GM23338 (cell line): ENCODE measurements at regions not wholly inside any gene's neighbourhood (a gene's known extent, or its start where the extent isn't known, plus 50 kb on each side); places are given as distances from the start of the nearest gene placed in this dataset.

Source experiments
- ATAC-seq: fragments of 200-7000 bp; cut with Tn5 transposase; 3 replicates; pipeline ENCODE4 v1.9.1; 2020
- DNase-seq: peaks from one replicate; pipeline ENCODE4 v3.0.0-alpha.2; 2015; ENCODE audit warnings: low spot score
- H2AFZ ChIP-seq: fragments of 200-600 bp; sonication (generic); 2 replicates; pipeline ENCODE4 v1.8.0; 2016; ENCODE audit warnings: antibody characterized with exemption, mild to moderate bottlenecking, moderate library complexity
- H3F3A ChIP-seq: fragments of 200-600 bp; sonication (generic); replicated peaks from 2 replicates; pipeline ENCODE4 v1.8.0; 2017; ENCODE audit warnings: antibody characterized with exemption, mixed run types, low read depth
- H3K27ac ChIP-seq: fragments of 200-600 bp; sonication (generic); 2 replicates; pipeline ENCODE4 v1.6.1; 2016; ENCODE audit warnings: low read depth
- H3K27me3 ChIP-seq: fragments of 200-600 bp; sonication (generic); 2 replicates; pipeline ENCODE4 v1.8.0; 2016; ENCODE audit warnings: mild to moderate bottlenecking, mixed run types, moderate library complexity; ENCODE audit not compliant: insufficient read depth
- H3K36me3 ChIP-seq: fragments of 200-600 bp; sonication (generic); 2 replicates; pipeline ENCODE4 v1.8.0; 2016; ENCODE audit warnings: mild to moderate bottlenecking; ENCODE audit not compliant: insufficient read depth
- H3K4me1 ChIP-seq: fragments of 200-600 bp; sonication (generic); 2 replicates; pipeline ENCODE4 v1.8.0; 2016; ENCODE audit warnings: mild to moderate bottlenecking, moderate library complexity; ENCODE audit not compliant: insufficient read depth
- H3K4me2 ChIP-seq: fragments of 200-600 bp; sonication (generic); 2 replicates; pipeline ENCODE4 v1.7.1; 2017; ENCODE audit warnings: mixed run types
- H3K4me3 ChIP-seq: fragments of 200-600 bp; sonication (generic); 2 replicates; pipeline ENCODE4 v1.6.1; 2016; ENCODE audit warnings: mixed run types
- H3K79me2 ChIP-seq: fragments of 200-600 bp; sonication (generic); replicated peaks from 2 replicates; pipeline ENCODE4 v1.8.0; 2017; ENCODE audit warnings: mild to moderate bottlenecking; ENCODE audit not compliant: insufficient read depth
- H3K9me2 ChIP-seq: fragments of 200-600 bp; sonication (generic); 2 replicates; pipeline ENCODE4 v1.8.0; 2017; ENCODE audit not compliant: insufficient read depth
- H4K20me1 ChIP-seq: fragments of 200-600 bp; sonication (generic); replicated peaks from 2 replicates; pipeline ENCODE4 v1.8.0; 2017; ENCODE audit warnings: mild to moderate bottlenecking; ENCODE audit not compliant: insufficient read depth
- H3K27ac Mint-ChIP-seq: 2 replicates; pipeline ENCODE4 v1.8.0; 2020; ENCODE audit warnings: inconsistent platforms, mild to moderate bottlenecking, moderate library complexity, mixed read lengths
- H3K27me3 Mint-ChIP-seq: 3 replicates; pipeline ENCODE4 v1.8.0; 2022; ENCODE audit warnings: low read depth, mild to moderate bottlenecking, moderate library complexity, mixed read lengths, inconsistent platforms; ENCODE audit not compliant: insufficient read depth, poor library complexity
- H3K36me3 Mint-ChIP-seq: 3 replicates; pipeline ENCODE4 v1.8.0; 2021; ENCODE audit warnings: low read depth, mild to moderate bottlenecking, inconsistent platforms, moderate library complexity, mixed read lengths
- H3K4me1 Mint-ChIP-seq: 3 replicates; pipeline ENCODE4 v1.8.0; 2020; ENCODE audit warnings: mild to moderate bottlenecking, inconsistent platforms, mixed read lengths
- H3K4me3 Mint-ChIP-seq: 3 replicates; pipeline ENCODE4 v1.8.0; 2021; ENCODE audit warnings: moderate library complexity, mild to moderate bottlenecking, inconsistent platforms, mixed read lengths
- H3K9me3 Mint-ChIP-seq: 3 replicates; pipeline ENCODE4 v1.8.0; 2020; ENCODE audit warnings: moderate library complexity, mild to moderate bottlenecking, inconsistent platforms, mixed read lengths
- CREB1 ChIP-seq: fragments of 250-450 bp; sonication (Bioruptor Pico); IDR thresholded peaks from 2 replicates; pipeline ENCODE4 v1.5.0; 2020; ENCODE audit warnings: low read depth, mild to moderate bottlenecking, moderate library complexity
- ETS1 ChIP-seq: IDR thresholded peaks from 2 replicates; pipeline ENCODE4 v1.6.1; 2016; ENCODE audit warnings: antibody characterized with exemption
- EZH2 ChIP-seq: fragments of 200-600 bp; sonication (generic); IDR thresholded peaks from one replicate; pipeline ENCODE4 v1.8.0; 2017; ENCODE audit warnings: antibody characterized with exemption, mild to moderate bottlenecking, low read depth; ENCODE audit not compliant: unreplicated experiment
- EZH2phosphoT487 ChIP-seq: fragments of 200-600 bp; sonication (generic); IDR thresholded peaks from one replicate; pipeline ENCODE4 v1.8.1; 2018; ENCODE audit warnings: antibody characterized with exemption; ENCODE audit not compliant: unreplicated experiment
- NANOG ChIP-seq: IDR thresholded peaks from 2 replicates; pipeline ENCODE4 v1.6.1; 2016; ENCODE audit warnings: antibody characterized with exemption, borderline replicate concordance
- REST ChIP-seq: IDR thresholded peaks from one replicate; pipeline ENCODE4 v1.6.1; 2018; ENCODE audit warnings: antibody characterized with exemption; ENCODE audit not compliant: unreplicated experiment
- ZNF114 ChIP-seq: fragments of 250-450 bp; sonication (Bioruptor Pico); IDR thresholded peaks from 2 replicates; pipeline ENCODE4 v1.5.0; 2020; ENCODE audit warnings: mild to moderate bottlenecking, moderate library complexity
- ZNF331 ChIP-seq: fragments of 250-450 bp; sonication (Bioruptor Pico); IDR thresholded peaks from 2 replicates; pipeline ENCODE4 v1.5.0; 2020; ENCODE audit warnings: low read depth, mild to moderate bottlenecking, moderate library complexity
- ZNF462 ChIP-seq: fragments of 250-450 bp; sonication (Bioruptor Pico); IDR thresholded peaks from 2 replicates; pipeline ENCODE4 v1.5.0; 2020; ENCODE audit warnings: mild to moderate bottlenecking, moderate library complexity

- TF ChIP-seq REST (no peak), CREB1 (CRISPR knock-in tag) (no peak), EZH2phosphoT487 (no peak), ETS1 (no peak), NANOG (no peak), ZNF331 (CRISPR knock-in tag) (no peak), ZNF114 (CRISPR knock-in tag) (no peak), EZH2 (no peak), ZNF462 (CRISPR knock-in tag) (no peak)
- H3K27ac Mint-ChIP-seq, result no peak overlapping the region
- ATAC-seq (no peak), DNase-seq (no peak)
- H3K4me1 Mint-ChIP-seq, result no peaks in the 10 kb centered on the region
- Histone ChIP-seq H3K79me2 (no peaks in the 10 kb centered on the region), H3F3A (no peaks in the 10 kb centered on the region), H3K4me2 (no peak overlapping the region), H3K4me1 (no peaks in the 10 kb centered on the region), H3K27ac (no peak overlapping the region), H2AFZ (no peak overlapping the region), H3K27me3 (no peaks in the 10 kb centered on the region), H4K20me1 (no peaks in the 10 kb centered on the region), H3K9me2 (no peaks in the 10 kb centered on the region), H3K4me3 (no peak overlapping the region), H3K36me3 (no peaks in the 10 kb centered on the region)
- H3K36me3 Mint-ChIP-seq, result no peaks in the 10 kb centered on the region
- H3K27me3 Mint-ChIP-seq, result peaks cover 14% of the 10 kb centered on the region
- H3K9me3 Mint-ChIP-seq, result no peaks in the 10 kb centered on the region
- no peak overlapping the region for H3K4me3 Mint-ChIP-seq
Observed at GRCh38 chr5:77945874-77946273, 169.7 kb upstream of the TBCA start.
